ENCODE measurements at regions not wholly inside any gene's neighbourhood (a gene's known extent, or its start where the extent isn't known, plus 50 kb on each side); places are given as distances from the start of the nearest gene placed in this dataset.

GRCh38 chr4:147351083-147351787, 129.7 kb upstream of the EDNRA start:
- Histone ChIP-seq H3T11ph (ENCODE audit: low read length) (no peak overlapping the region), H4K91ac (ENCODE audit: insufficient read length, low read depth, low read length) (no peak overlapping the region), H3K23ac (ENCODE audit: insufficient read length, low read depth, low read length) (no peak overlapping the region), H2BK12ac (ENCODE audit: insufficient read length, low read depth, low read length) (no peak overlapping the region), H3K18ac (ENCODE audit: insufficient read length, low read depth, low read length) (no peak overlapping the region), H3K23me2 (ENCODE audit: insufficient read length, low read depth, low read length, poor library complexity, severe bottlenecking) (no peaks in the 10 kb centered on the region), H2BK20ac (ENCODE audit: low read depth, low read length, poor library complexity, severe bottlenecking) (no peak overlapping the region), H3K4me1 (ENCODE audit: insufficient read depth, low read length) (no peaks in the 10 kb centered on the region), H3K4me2 (ENCODE audit: insufficient read depth, insufficient read length, low read length) (no peak overlapping the region), H3K79me2 (ENCODE audit: insufficient read depth, low read length) (no peaks in the 10 kb centered on the region), H4K20me1 (ENCODE audit: control insufficient read depth, insufficient read depth, insufficient read length) (no peaks in the 10 kb centered on the region), H4K5ac (ENCODE audit: insufficient read length, low read depth, low read length) (no peak overlapping the region), H3K79me1 (ENCODE audit: insufficient read depth, low read depth, low read length, poor library complexity, severe bottlenecking) (no peaks in the 10 kb centered on the region), H2AK5ac (ENCODE audit: insufficient read length, low read length) (no peak overlapping the region), H4K8ac (replicated peaks; ENCODE audit: insufficient read length, low read depth, low read length) (no peak overlapping the region), H3K14ac (ENCODE audit: insufficient read depth, low read length) (no peak overlapping the region), H2BK15ac (ENCODE audit: low read depth, low read length) (no peak overlapping the region), H2BK120ac (ENCODE audit: low read depth, low read length, poor library complexity, severe bottlenecking) (no peak overlapping the region), H3K9ac (ENCODE audit: extremely low read depth, insufficient read length, low read length) (no peak overlapping the region), H3K27me3 (ENCODE audit: insufficient read depth, low read length) (no peaks in the 10 kb centered on the region), H3K56ac (ENCODE audit: insufficient read length, low read depth, low read length) (no peak overlapping the region), H3K4ac (ENCODE audit: low read depth, low read length) (no peak overlapping the region), H2AFZ (ENCODE audit: low read length) (no peak overlapping the region), H2BK5ac (ENCODE audit: insufficient read length, low read length) (no peak overlapping the region), H3K9me3 (ENCODE audit: control insufficient read depth, low read depth, low read length) (no peaks in the 10 kb centered on the region), H3K27ac (ENCODE audit: insufficient read length, low read depth, low read length) (no peak overlapping the region)
- Mint-ChIP-seq H3K9me3 (no peaks in the 10 kb centered on the region; a peak in 1 of 5 replicates), H3K36me3 (ENCODE audit: insufficient read depth in 1 of 3, low read depth in 3 of 3) (no peaks in the 10 kb centered on the region), H3K4me3 (no peak overlapping the region), H3K27me3 (ENCODE audit: low read depth) (no peaks in the 10 kb centered on the region), H3K4me1 (no peaks in the 10 kb centered on the region), H3K27ac (no peak overlapping the region)
- TF ChIP-seq, protein P1, sequence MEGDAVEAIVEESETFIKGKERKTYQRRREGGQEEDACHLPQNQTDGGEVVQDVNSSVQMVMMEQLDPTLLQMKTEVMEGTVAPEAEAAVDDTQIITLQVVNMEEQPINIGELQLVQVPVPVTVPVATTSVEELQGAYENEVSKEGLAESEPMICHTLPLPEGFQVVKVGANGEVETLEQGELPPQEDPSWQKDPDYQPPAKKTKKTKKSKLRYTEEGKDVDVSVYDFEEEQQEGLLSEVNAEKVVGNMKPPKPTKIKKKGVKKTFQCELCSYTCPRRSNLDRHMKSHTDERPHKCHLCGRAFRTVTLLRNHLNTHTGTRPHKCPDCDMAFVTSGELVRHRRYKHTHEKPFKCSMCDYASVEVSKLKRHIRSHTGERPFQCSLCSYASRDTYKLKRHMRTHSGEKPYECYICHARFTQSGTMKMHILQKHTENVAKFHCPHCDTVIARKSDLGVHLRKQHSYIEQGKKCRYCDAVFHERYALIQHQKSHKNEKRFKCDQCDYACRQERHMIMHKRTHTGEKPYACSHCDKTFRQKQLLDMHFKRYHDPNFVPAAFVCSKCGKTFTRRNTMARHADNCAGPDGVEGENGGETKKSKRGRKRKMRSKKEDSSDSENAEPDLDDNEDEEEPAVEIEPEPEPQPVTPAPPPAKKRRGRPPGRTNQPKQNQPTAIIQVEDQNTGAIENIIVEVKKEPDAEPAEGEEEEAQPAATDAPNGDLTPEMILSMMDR (conservative IDR thresholded peaks at IDR 0.05), result no peak
- DNase-seq, result no peak
- no CpG with 5 or more reads among the region's 5 CpGs for WGBS (ENCODE audit: extremely low coverage, insufficient read length, low lambda C conversion rate)

Data from H9 (cell line).